Mammary epithelial cell (primary cell): ENCODE measurements at regions not wholly inside any gene's neighbourhood (a gene's known extent, or its start where the extent isn't known, plus 50 kb on each side); places are given as distances from the start of the nearest gene placed in this dataset.
A peak's percentile ranks its signal among the peaks of the same experiment; 100 is the strongest.

Source experiments
- CTCF ChIP-seq, 2 donors: IDR thresholded peaks in 1 of 2; conservative IDR thresholded peaks in 1 of 2; 2 replicates each; pipeline ENCODE4 v1.5.1; 2011 to 2012; ENCODE audit warnings: inconsistent platforms in 2 of 2, low read length in 2 of 2, mild to moderate bottlenecking in 2 of 2, control low read depth in 1 of 2, low read depth in 1 of 2; ENCODE audit not compliant: insufficient read depth in 1 of 2; ENCODE audit errors: extremely low read depth in 1 of 2
- EZH2 ChIP-seq: IDR thresholded peaks from 2 replicates; pipeline ENCODE4 v1.6.1; 2012; ENCODE audit warnings: low read length, inconsistent platforms, borderline replicate concordance

DNA sequence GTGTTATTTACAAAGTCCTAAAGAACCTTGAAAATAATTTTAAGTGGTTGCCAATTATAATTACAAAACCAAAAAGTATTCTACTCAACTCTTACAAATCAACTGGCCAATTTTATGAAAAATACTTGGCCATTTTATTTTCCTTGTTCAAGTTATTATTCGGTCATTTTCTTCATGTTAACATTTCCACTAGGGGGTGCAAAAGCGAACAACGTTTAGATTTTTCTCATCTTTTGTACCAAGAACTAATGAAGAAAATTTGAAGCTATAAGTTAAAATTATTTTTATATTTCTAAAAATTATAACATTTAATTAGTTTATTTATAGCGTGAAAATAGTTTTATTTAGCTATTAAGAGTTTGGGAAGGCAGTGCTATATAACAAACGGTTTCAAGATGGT lies 1453.3 kb downstream of the MAT2B start:
- TF ChIP-seq EZH2 (no peak), CTCF (conservative IDR thresholded peaks at IDR 0.05 in 1 of 2, IDR thresholded peaks at IDR 0.05 in 1 of 2; ENCODE audit: extremely low read depth in 1 of 2, insufficient read depth in 1 of 2, low read depth in 1 of 2, low read length in 2 of 2) (peak; percentile 7 to 25)
